ENCODE measurements at regions not wholly inside any gene's neighbourhood (a gene's known extent, or its start where the extent isn't known, plus 50 kb on each side); places are given as distances from the start of the nearest gene placed in this dataset.

DNA sequence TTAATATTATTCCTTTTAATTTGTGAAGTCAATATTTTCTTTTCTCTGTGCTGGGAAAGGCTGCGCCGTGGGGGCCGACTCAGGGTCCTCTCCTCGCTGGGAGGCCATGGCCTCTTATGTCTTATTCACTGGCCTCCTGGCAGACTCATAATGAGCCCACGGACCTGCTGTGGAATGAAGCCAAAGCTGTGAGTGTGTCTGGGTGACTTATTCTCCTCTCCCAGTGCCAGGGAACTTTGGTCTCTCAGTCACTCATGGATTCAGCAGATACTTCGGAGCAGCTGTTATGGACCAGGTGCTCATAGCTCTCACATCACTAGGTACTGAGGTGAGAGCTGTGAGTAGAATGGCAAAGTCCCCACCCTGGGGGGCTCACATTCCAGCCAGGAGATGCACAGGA is 297.6 kb downstream of the CDH26 start:
- ATAC-seq = no peak
- TF ChIP-seq ZNF565 (CRISPR knock-in tag; conservative IDR thresholded peaks at IDR 0.05; ENCODE audit: low read depth) = no peak
- no peak for TF ChIP-seq PPARA (CRISPR knock-in tag; IDR thresholded peaks at IDR 0.05; ENCODE audit: borderline replicate concordance)
- TF ChIP-seq ZFP3 (CRISPR knock-in tag; IDR thresholded peaks at IDR 0.05) = no peak
- no peak for TF ChIP-seq ZNF70 (CRISPR knock-in tag; IDR thresholded peaks at IDR 0.05)
- no peak for TF ChIP-seq OSR1 (CRISPR knock-in tag; IDR thresholded peaks at IDR 0.05)
- no peak for TF ChIP-seq ARNTL (CRISPR knock-in tag; IDR thresholded peaks at IDR 0.05; ENCODE audit: borderline replicate concordance, low read depth)
- TF ChIP-seq, protein P1, sequence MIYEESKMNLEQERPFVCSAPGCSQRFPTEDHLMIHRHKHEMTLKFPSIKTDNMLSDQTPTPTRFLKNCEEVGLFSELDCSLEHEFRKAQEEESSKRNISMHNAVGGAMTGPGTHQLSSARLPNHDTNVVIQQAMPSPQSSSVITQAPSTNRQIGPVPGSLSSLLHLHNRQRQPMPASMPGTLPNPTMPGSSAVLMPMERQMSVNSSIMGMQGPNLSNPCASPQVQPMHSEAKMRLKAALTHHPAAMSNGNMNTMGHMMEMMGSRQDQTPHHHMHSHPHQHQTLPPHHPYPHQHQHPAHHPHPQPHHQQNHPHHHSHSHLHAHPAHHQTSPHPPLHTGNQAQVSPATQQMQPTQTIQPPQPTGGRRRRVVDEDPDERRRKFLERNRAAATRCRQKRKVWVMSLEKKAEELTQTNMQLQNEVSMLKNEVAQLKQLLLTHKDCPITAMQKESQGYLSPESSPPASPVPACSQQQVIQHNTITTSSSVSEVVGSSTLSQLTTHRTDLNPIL (CRISPR knock-in tag; IDR thresholded peaks at IDR 0.05; ENCODE audit: low read depth) = no peak
- TF ChIP-seq RARB (CRISPR knock-in tag; IDR thresholded peaks at IDR 0.05) = no peak
- TF ChIP-seq, protein P2, sequence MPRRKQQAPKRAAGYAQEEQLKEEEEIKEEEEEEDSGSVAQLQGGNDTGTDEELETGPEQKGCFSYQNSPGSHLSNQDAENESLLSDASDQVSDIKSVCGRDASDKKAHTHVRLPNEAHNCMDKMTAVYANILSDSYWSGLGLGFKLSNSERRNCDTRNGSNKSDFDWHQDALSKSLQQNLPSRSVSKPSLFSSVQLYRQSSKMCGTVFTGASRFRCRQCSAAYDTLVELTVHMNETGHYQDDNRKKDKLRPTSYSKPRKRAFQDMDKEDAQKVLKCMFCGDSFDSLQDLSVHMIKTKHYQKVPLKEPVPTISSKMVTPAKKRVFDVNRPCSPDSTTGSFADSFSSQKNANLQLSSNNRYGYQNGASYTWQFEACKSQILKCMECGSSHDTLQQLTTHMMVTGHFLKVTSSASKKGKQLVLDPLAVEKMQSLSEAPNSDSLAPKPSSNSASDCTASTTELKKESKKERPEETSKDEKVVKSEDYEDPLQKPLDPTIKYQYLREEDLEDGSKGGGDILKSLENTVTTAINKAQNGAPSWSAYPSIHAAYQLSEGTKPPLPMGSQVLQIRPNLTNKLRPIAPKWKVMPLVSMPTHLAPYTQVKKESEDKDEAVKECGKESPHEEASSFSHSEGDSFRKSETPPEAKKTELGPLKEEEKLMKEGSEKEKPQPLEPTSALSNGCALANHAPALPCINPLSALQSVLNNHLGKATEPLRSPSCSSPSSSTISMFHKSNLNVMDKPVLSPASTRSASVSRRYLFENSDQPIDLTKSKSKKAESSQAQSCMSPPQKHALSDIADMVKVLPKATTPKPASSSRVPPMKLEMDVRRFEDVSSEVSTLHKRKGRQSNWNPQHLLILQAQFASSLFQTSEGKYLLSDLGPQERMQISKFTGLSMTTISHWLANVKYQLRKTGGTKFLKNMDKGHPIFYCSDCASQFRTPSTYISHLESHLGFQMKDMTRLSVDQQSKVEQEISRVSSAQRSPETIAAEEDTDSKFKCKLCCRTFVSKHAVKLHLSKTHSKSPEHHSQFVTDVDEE (CRISPR knock-in tag; IDR thresholded peaks at IDR 0.05) = no peak
- TF ChIP-seq SNAI2 (CRISPR knock-in tag; IDR thresholded peaks at IDR 0.05) = no peak
- TF ChIP-seq TOX (CRISPR knock-in tag; IDR thresholded peaks at IDR 0.05; ENCODE audit: borderline replicate concordance) = no peak
- no peak for TF ChIP-seq CSDC2 (CRISPR knock-in tag; IDR thresholded peaks at IDR 0.05)
- TF ChIP-seq ZC3H10 (CRISPR knock-in tag; IDR thresholded peaks at IDR 0.05) = no peak
- TF ChIP-seq BACH2 (CRISPR knock-in tag; IDR thresholded peaks at IDR 0.05; ENCODE audit: borderline replicate concordance) = no peak
- TF ChIP-seq, protein P3, sequence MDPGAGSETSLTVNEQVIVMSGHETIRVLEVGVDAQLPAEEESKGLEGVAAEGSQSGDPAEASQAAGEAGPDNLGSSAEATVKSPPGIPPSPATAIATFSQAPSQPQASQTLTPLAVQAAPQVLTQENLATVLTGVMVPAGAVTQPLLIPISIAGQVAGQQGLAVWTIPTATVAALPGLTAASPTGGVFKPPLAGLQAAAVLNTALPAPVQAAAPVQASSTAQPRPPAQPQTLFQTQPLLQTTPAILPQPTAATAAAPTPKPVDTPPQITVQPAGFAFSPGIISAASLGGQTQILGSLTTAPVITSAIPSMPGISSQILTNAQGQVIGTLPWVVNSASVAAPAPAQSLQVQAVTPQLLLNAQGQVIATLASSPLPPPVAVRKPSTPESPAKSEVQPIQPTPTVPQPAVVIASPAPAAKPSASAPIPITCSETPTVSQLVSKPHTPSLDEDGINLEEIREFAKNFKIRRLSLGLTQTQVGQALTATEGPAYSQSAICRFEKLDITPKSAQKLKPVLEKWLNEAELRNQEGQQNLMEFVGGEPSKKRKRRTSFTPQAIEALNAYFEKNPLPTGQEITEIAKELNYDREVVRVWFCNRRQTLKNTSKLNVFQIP (CRISPR knock-in tag; IDR thresholded peaks at IDR 0.05; ENCODE audit: borderline replicate concordance, low read depth) = no peak

DNA sequence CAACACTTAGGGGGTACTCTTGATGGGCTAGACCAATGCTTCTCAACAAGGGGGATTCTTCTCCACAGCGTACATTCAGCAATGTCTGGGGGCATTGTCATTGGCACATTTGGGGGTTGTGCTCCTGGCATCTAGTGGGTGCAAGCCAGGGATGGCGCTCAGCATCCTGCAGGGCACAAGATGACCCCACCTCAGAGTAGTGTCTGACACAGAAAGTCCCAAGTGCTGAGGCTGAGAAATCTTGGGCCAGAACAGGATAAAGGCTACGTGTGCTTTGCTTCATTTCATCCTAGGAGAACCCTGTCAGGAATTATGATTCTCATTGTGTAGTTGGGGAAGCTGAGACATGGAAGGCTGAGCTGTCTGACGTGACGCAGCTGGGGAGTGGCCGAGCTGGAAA is 298.6 kb downstream of the CDH26 start:
- no peak for TF ChIP-seq TCF4 (CRISPR knock-in tag; IDR thresholded peaks at IDR 0.05; ENCODE audit: borderline replicate concordance)
- TF ChIP-seq ZNF8 (CRISPR knock-in tag; IDR thresholded peaks at IDR 0.05) = no peak
- no peak for TF ChIP-seq RARB (CRISPR knock-in tag; IDR thresholded peaks at IDR 0.05)
- no peak for TF ChIP-seq ZFP30 (CRISPR knock-in tag; IDR thresholded peaks at IDR 0.05)
- no peak for TF ChIP-seq BACH2 (CRISPR knock-in tag; IDR thresholded peaks at IDR 0.05; ENCODE audit: borderline replicate concordance)
- no peak for TF ChIP-seq OSR1 (CRISPR knock-in tag; IDR thresholded peaks at IDR 0.05)
- no peak for TF ChIP-seq ESRRG (CRISPR knock-in tag; IDR thresholded peaks at IDR 0.05)
- no peak for TF ChIP-seq ISL1 (CRISPR knock-in tag; IDR thresholded peaks at IDR 0.05)
- TF ChIP-seq GLIS3 (CRISPR knock-in tag; IDR thresholded peaks at IDR 0.05) = no peak
- TF ChIP-seq, protein P2 (CRISPR knock-in tag; IDR thresholded peaks at IDR 0.05) = no peak
- TF ChIP-seq, protein P4, sequence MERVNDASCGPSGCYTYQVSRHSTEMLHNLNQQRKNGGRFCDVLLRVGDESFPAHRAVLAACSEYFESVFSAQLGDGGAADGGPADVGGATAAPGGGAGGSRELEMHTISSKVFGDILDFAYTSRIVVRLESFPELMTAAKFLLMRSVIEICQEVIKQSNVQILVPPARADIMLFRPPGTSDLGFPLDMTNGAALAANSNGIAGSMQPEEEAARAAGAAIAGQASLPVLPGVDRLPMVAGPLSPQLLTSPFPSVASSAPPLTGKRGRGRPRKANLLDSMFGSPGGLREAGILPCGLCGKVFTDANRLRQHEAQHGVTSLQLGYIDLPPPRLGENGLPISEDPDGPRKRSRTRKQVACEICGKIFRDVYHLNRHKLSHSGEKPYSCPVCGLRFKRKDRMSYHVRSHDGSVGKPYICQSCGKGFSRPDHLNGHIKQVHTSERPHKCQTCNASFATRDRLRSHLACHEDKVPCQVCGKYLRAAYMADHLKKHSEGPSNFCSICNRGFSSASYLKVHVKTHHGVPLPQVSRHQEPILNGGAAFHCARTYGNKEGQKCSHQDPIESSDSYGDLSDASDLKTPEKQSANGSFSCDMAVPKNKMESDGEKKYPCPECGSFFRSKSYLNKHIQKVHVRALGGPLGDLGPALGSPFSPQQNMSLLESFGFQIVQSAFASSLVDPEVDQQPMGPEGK (CRISPR knock-in tag; IDR thresholded peaks at IDR 0.05; ENCODE audit: borderline replicate concordance) = no peak
- TF ChIP-seq, protein P5, sequence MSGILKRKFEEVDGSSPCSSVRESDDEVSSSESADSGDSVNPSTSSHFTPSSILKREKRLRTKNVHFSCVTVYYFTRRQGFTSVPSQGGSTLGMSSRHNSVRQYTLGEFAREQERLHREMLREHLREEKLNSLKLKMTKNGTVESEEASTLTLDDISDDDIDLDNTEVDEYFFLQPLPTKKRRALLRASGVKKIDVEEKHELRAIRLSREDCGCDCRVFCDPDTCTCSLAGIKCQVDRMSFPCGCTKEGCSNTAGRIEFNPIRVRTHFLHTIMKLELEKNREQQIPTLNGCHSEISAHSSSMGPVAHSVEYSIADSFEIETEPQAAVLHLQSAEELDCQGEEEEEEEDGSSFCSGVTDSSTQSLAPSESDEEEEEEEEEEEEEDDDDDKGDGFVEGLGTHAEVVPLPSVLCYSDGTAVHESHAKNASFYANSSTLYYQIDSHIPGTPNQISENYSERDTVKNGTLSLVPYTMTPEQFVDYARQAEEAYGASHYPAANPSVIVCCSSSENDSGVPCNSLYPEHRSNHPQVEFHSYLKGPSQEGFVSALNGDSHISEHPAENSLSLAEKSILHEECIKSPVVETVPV (CRISPR knock-in tag; IDR thresholded peaks at IDR 0.05) = no peak
- TF ChIP-seq ZC3H10 (CRISPR knock-in tag; IDR thresholded peaks at IDR 0.05) = no peak
- no peak for TF ChIP-seq ZNF70 (CRISPR knock-in tag; IDR thresholded peaks at IDR 0.05)
- TF ChIP-seq TOX (CRISPR knock-in tag; IDR thresholded peaks at IDR 0.05; ENCODE audit: borderline replicate concordance) = no peak
- TF ChIP-seq ZNF565 (CRISPR knock-in tag; conservative IDR thresholded peaks at IDR 0.05; ENCODE audit: low read depth) = no peak
- no peak for ATAC-seq
